D721Med (cell line): ENCODE measurements at regions not wholly inside any gene's neighbourhood (a gene's known extent, or its start where the extent isn't known, plus 50 kb on each side); places are given as distances from the start of the nearest gene placed in this dataset.

Experiments used
- DNase-seq: peaks from one replicate; pipeline ENCODE4 v3.0.0; 2011; ENCODE audit warnings: low spot score; ENCODE audit not compliant: insufficient read length
- FAIRE-seq: peaks from 2 replicates; lab custom pipeline; 2011; peaks lifted over from hg19 to GRCh38; lab: Jason Lieb, UNC
- TF ChIP-seq, protein P1 (sequence below): IDR thresholded peaks from 2 replicates; pipeline ENCODE4 v1.5.1; 2012; ENCODE audit warnings: mild to moderate bottlenecking, control low read depth; ENCODE audit not compliant: insufficient read depth; ENCODE audit errors: missing control alignments

DNA sequence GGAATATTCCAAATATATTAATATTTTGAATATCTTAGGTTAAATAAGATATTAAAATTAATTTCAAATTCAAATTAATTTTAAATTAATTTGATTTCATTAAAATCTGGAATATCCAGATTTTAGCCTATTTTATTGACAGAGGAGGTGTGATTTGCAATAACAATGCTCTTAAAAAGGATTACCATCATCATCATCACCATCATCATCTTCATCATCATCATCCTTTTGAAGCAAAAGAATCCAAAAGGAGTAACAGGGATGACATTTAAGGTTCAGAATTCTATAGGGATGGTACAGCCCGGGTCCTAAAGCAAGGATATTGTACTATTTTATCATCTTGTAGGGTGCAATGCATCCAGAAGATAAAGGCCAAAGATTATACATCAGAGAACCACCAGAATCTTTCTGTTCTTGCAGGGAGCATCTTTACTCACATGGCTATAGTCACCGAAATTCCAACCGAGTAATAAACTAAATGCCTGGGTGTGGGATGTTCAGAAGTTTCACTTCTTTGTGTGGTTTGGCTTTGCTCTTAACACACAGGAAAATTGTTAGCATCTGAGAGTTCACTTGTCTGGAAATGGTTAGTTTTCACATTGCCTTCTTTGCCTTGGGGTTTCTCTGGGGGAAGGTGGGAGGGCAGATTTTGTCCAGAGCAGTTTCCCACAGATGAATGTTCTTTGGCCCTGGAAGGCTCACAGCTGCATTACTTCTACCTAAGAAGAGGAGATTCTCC lies 99.1 kb upstream of the ITGA6 start:
- DNase-seq = no peak
- TF ChIP-seq, protein P1, sequence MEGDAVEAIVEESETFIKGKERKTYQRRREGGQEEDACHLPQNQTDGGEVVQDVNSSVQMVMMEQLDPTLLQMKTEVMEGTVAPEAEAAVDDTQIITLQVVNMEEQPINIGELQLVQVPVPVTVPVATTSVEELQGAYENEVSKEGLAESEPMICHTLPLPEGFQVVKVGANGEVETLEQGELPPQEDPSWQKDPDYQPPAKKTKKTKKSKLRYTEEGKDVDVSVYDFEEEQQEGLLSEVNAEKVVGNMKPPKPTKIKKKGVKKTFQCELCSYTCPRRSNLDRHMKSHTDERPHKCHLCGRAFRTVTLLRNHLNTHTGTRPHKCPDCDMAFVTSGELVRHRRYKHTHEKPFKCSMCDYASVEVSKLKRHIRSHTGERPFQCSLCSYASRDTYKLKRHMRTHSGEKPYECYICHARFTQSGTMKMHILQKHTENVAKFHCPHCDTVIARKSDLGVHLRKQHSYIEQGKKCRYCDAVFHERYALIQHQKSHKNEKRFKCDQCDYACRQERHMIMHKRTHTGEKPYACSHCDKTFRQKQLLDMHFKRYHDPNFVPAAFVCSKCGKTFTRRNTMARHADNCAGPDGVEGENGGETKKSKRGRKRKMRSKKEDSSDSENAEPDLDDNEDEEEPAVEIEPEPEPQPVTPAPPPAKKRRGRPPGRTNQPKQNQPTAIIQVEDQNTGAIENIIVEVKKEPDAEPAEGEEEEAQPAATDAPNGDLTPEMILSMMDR = no peak
- no peak for FAIRE-seq

DNA sequence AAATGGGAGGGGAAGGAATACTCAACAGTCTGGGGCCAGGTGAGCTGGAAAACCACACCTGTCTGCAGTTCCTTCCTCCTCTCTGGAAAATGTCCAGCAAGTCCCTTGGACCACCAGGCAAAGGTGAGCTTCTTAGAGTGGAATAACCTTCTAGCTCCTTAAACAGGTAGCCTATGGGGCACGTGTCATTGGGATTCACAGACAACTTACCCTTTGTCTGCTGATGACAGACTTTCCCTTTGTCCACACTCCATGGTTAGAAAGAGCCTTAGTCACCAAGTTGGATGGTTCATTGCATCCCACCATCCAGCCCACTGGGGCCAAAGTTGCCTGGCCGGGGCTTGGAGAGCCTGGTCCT lies 98.0 kb upstream of the ITGA6 start:
- TF ChIP-seq, protein P1 = no peak
- FAIRE-seq = no peak
- DNase-seq = no peak

DNA sequence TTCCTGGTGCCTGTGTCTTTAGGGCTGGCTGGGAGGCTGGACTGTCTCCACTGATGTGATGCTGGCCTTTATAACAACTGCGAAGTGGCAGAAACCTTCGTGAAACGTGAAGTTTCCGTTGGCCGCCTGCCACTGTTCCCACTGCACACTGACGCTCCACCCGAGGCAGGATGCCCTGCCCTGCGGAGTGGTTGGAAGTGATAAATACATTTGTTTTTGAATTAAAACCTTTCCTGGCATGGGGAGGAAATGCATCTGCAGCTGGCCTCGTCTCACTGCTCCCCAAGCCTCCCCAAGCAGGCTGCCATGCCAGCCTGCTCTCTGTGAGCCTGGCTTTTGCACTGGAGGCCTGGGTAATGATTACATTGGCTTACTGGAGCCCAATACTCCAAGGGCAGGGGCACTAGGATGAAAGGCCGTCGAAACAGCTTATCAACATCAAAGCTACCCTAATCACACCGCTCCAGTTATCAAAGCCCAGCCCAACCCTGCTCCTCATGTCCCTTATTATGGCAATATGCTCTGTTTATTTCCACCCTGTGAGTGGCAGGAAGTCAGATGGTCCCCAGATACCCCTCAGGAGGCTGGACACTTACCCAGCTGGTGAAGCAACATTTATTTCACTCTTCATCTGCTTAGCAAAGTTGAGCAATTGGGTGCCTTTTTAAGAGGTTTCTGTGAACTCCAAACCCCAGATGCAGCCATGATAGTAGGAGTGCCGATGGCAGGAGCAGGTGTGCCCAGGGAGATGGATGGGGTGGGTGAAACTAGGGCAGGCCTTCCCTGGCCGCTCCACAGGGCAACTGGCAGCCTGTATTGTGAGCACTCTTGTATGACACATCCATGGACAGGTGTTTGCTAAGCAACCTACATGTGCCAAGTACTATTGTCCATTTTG lies 97.4 kb upstream of the ITGA6 start:
- TF ChIP-seq, protein P1 = no peak
- no peak for FAIRE-seq
- DNase-seq = no peak

DNA sequence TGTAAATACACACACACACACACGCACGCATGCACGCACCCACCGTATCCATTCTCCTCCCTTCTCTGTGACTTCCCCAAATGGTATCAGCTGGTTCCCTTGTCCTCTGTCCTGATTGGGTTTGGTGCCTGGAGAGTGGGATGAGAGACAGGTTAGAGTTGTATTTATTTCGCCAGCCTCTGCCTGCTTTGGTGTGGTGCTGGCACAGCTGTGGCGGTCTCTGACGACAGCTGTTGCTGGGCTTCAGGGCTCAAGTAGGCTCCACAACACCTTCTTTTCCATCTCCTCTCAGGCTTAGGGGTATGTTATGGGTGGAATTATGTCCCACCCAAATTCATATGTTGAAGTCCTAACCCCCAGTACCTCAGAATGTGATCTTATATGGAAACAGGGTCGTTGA lies 94.9 kb upstream of the ITGA6 start:
- DNase-seq (no peak), FAIRE-seq (no peak)
- TF ChIP-seq, protein P1 = no peak

DNA sequence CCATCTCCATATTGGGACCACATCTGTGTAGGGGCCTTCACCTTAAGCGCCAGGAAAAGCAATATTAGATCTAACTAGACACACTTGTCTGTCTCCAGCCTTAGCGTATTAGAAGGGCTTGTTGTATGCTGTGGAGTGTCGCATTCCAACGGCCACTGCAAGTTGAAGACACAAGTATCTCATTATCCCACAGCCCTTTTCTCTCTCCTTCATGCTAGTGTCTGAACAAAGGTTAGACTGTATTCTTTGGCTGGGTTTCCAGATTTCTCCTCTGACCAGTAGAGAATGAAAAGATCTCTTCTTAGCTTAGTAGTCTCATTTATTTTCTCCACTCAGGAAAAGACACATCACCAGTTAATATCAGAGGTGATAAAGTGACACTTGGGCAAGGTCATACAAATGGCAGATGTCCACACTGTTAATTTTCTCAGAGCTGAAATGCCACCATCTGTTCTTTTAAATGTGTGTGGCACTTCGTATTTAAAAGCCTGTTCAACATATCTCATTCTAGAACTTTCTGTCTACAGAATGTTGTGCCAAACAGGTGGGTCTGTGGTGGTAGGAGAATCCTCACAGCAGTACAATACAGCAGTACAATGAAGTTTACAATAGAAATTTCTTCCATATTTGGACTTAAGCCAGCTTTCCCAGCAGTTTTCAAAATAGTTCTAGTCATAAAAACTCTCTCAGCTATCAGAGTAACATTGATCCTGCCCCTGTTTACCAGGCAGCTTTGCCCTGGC lies 94.0 kb upstream of the ITGA6 start:
- DNase-seq = no peak
- no peak for FAIRE-seq

DNA sequence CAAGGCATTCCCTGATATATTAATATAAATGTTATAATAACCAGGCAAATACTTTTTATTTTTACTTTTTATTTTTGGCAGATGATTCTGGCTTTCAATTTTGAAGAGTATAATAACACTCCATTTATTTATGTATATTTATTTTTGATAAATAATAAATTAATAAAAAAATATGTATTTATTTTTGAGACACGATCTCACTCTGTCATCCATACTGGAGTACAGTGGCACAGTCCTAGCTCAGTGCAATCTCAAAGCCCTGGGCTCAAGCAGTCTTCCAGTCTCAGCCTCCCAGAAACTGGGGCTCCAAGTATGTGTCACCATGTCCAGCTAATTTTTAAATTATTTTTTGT lies 93.4 kb upstream of the ITGA6 start:
- DNase-seq = no peak
- TF ChIP-seq, protein P1 = no peak
- no peak for FAIRE-seq

More for the DNA sequence above, 94.0 kb upstream of the ITGA6 start:
- TF ChIP-seq, protein P1 = no peak
